Smooth muscle cell (in vitro differentiated cells): ENCODE measurements at regions not wholly inside any gene's neighbourhood (a gene's known extent, or its start where the extent isn't known, plus 50 kb on each side); places are given as distances from the start of the nearest gene placed in this dataset.

ENCODE experiments used
- DNase-seq: peaks from one replicate; lab custom pipeline; 2025; ENCODE audit not compliant: unreplicated experiment; lab: John Stamatoyannopoulos, UW
- H2AFZ ChIP-seq: fragments of 200-600 bp; sonication (generic); 2 replicates; pipeline ENCODE4 v1.6.0; 2016; ENCODE audit warnings: antibody characterized with exemption, low read depth, mild to moderate bottlenecking
- H3F3A ChIP-seq: fragments of 200-600 bp; sonication (generic); 2 replicates; pipeline ENCODE4 v1.6.0; 2017; ENCODE audit warnings: antibody characterized with exemption, low read depth
- H3K27ac ChIP-seq: fragments of 200-600 bp; sonication (generic); 2 replicates; pipeline ENCODE4 v1.5.1; 2016; ENCODE audit warnings: low read depth, mild to moderate bottlenecking
- H3K27me3 ChIP-seq: fragments of 200-600 bp; sonication (generic); 2 replicates; pipeline ENCODE4 v1.6.1; 2016; ENCODE audit warnings: low read depth, mild to moderate bottlenecking
- H3K36me3 ChIP-seq: fragments of 200-600 bp; sonication (generic); 2 replicates; pipeline ENCODE4 v1.5.1; 2016; ENCODE audit warnings: low read depth
- H3K4me1 ChIP-seq: fragments of 200-600 bp; sonication (generic); 2 replicates; pipeline ENCODE4 v1.5.1; 2016; ENCODE audit warnings: low read depth
- H3K4me2 ChIP-seq: fragments of 200-600 bp; sonication (generic); 2 replicates; pipeline ENCODE4 v1.6.0; 2016; ENCODE audit warnings: mild to moderate bottlenecking
- H3K4me3 ChIP-seq: fragments of 200-600 bp; sonication (generic); 2 replicates; pipeline ENCODE4 v1.5.1; 2016; ENCODE audit warnings: mild to moderate bottlenecking
- H3K79me2 ChIP-seq: fragments of 200-600 bp; sonication (generic); 2 replicates; pipeline ENCODE4 v1.6.0; 2016; ENCODE audit warnings: low read depth, mild to moderate bottlenecking
- H3K9ac ChIP-seq: fragments of 200-600 bp; sonication (generic); 2 replicates; pipeline ENCODE4 v1.6.0; 2016; ENCODE audit warnings: low read depth
- H3K9me3 ChIP-seq: fragments of 200-600 bp; sonication (generic); replicated peaks from 2 replicates; pipeline ENCODE4 v1.5.1; 2016; ENCODE audit warnings: low read depth
- H4K20me1 ChIP-seq: fragments of 200-600 bp; sonication (generic); 2 replicates; pipeline ENCODE4 v1.6.0; 2016; ENCODE audit warnings: low read depth
- CTCF ChIP-seq: fragments of 200-600 bp; sonication (generic); IDR thresholded peaks from 2 replicates; pipeline ENCODE4 v1.5.1; 2017; ENCODE audit warnings: borderline replicate concordance, mild to moderate bottlenecking, antibody characterized with exemption; ENCODE audit not compliant: insufficient read depth, poor library complexity, severe bottlenecking
- WGBS: methylation state at CpG from one replicate; pipeline ENCODE4 v1.1.7; 2016; ENCODE audit warnings: low lambda C conversion rate; 5-methylcytosine and 5-hydroxymethylcytosine counted together

GRCh38 chr13:36612230-36612629 lies 61.6 kb upstream of the SERTM1 start:
- 40% methylated on average over 4 of the region's 4 CpGs for WGBS
- no peak overlapping the region for H3K4me3 ChIP-seq
- H3K4me2 ChIP-seq = peak overlapping the region; percentile 64
- peaks cover 6% of the 10 kb centered on the region for H3K4me1 ChIP-seq
- no peak for TF ChIP-seq CTCF
- no peak overlapping the region for H3K9ac ChIP-seq
- H2AFZ ChIP-seq = no peak overlapping the region
- H4K20me1 ChIP-seq = no peaks in the 10 kb centered on the region
- no peaks in the 10 kb centered on the region for H3K9me3 ChIP-seq
- no peaks in the 10 kb centered on the region for H3K36me3 ChIP-seq
- peaks cover 4% of the 10 kb centered on the region for H3F3A ChIP-seq
- no peak overlapping the region for H3K27ac ChIP-seq
- H3K27me3 ChIP-seq = no peaks in the 10 kb centered on the region
- no peaks in the 10 kb centered on the region for H3K79me2 ChIP-seq
- DNase-seq = no peak

- Histone ChIP-seq H4K20me1 (no peaks in the 10 kb centered on the region), H3K4me1 (peaks cover 4% of the 10 kb centered on the region), H3F3A (no peaks in the 10 kb centered on the region), H3K4me3 (no peak overlapping the region), H3K9ac (no peak overlapping the region), H3K4me2 (no peak overlapping the region), H3K36me3 (no peaks in the 10 kb centered on the region), H3K9me3 (no peaks in the 10 kb centered on the region), H2AFZ (no peak overlapping the region), H3K27ac (no peak overlapping the region), H3K27me3 (no peaks in the 10 kb centered on the region), H3K79me2 (no peaks in the 10 kb centered on the region)
- 97% methylated on average over 1 of the region's 1 CpG for WGBS
- DNase-seq = no peak
- no peak for TF ChIP-seq CTCF
These were observed 57.1 kb upstream of the SERTM1 start for GRCh38 chr13:36616706-36617105.

- Histone ChIP-seq H3K79me2 (no peaks in the 10 kb centered on the region), H4K20me1 (no peaks in the 10 kb centered on the region), H3K9ac (no peak overlapping the region), H3K4me2 (no peak overlapping the region), H3K4me3 (no peak overlapping the region), H3K27me3 (no peaks in the 10 kb centered on the region), H3K9me3 (no peaks in the 10 kb centered on the region), H3F3A (no peaks in the 10 kb centered on the region), H3K27ac (no peak overlapping the region), H3K4me1 (no peaks in the 10 kb centered on the region), H3K36me3 (no peaks in the 10 kb centered on the region), H2AFZ (no peak overlapping the region)
- 90% methylated on average over 3 of the region's 3 CpGs for WGBS
- DNase-seq = no peak
- no peak for TF ChIP-seq CTCF
These were observed 54.3 kb upstream of the SERTM1 start for GRCh38 chr13:36619535-36619934.
